ENCODE measurements at regions not wholly inside any gene's neighbourhood (a gene's known extent, or its start where the extent isn't known, plus 50 kb on each side); places are given as distances from the start of the nearest gene placed in this dataset.

- Histone ChIP-seq H3K9me3 (ENCODE audit: control extremely low read depth in 1 of 3, control insufficient read depth in 2 of 3, insufficient read depth in 1 of 3, low read length in 2 of 3) (peaks cover 0 to 7% (median 0%) of the 10 kb centered on the region in 3 donors), H3K4me1 (ENCODE audit: control insufficient read depth in 2 of 2, insufficient read depth in 2 of 2, low read length in 2 of 2) (no peaks in the 10 kb centered on the region), H4K20me1 (ENCODE audit: control insufficient read depth, insufficient read depth, low read length, poor library complexity, severe bottlenecking) (no peaks in the 10 kb centered on the region), H3K27me3 (replicated peaks in 1 of 4; ENCODE audit: control extremely low read depth in 1 of 4, control insufficient read depth in 3 of 4, insufficient read depth in 4 of 4, low read length in 3 of 4) (peaks cover 0 to 22% (median 14%) of the 10 kb centered on the region in 4 experiments), H3K36me3 (replicated peaks in 1 of 2; ENCODE audit: control extremely low read depth in 1 of 2, control insufficient read depth in 1 of 2, extremely low read depth in 1 of 2, insufficient read depth in 2 of 2, low read length in 1 of 2) (no peaks in the 10 kb centered on the region), H3K4me3 (ENCODE audit: control extremely low read depth in 1 of 5, extremely low read depth in 1 of 5, insufficient read depth in 1 of 5, low read depth in 2 of 5, low read length in 4 of 5) (no peak overlapping the region), H3K9ac (ENCODE audit: low read length) (no peak overlapping the region), H2AFZ (ENCODE audit: insufficient read depth, low read depth, low read length, poor library complexity, severe bottlenecking) (no peak overlapping the region), H3K4me2 (replicated peaks; ENCODE audit: low read depth, low read length, poor library complexity, severe bottlenecking) (no peak overlapping the region), H3K79me2 (ENCODE audit: control insufficient read depth, insufficient read depth, low read length) (no peaks in the 10 kb centered on the region), H3K27ac (ENCODE audit: low read length in 2 of 2) (no peak overlapping the region)
- WGBS (ENCODE audit: insufficient coverage) = no CpG with 5 or more reads among the region's 5 CpGs
- CTCF ChIA-PET = interaction anchor here (1.4 kb wide), 1 partner anchor 14 kb away, joined by 3 read pairs; no protein-coding TSS in a partner anchor
- Mint-ChIP-seq H3K9me3 (ENCODE audit: insufficient read depth) (peaks cover 2% of the 10 kb centered on the region), H3K27ac (no peak overlapping the region), H3K4me3 (no peak overlapping the region), H3K27me3 (peaks cover 46% of the 10 kb centered on the region), H3K4me1 (no peaks in the 10 kb centered on the region)
- DNase-seq (no peak), ATAC-seq (ENCODE audit: low read depth) (no peak)
- intact Hi-C loops (cut with micrococcal nuclease) = no loop called here
- POLR2A ChIA-PET = no interaction called here
- TF ChIP-seq, protein P1, sequence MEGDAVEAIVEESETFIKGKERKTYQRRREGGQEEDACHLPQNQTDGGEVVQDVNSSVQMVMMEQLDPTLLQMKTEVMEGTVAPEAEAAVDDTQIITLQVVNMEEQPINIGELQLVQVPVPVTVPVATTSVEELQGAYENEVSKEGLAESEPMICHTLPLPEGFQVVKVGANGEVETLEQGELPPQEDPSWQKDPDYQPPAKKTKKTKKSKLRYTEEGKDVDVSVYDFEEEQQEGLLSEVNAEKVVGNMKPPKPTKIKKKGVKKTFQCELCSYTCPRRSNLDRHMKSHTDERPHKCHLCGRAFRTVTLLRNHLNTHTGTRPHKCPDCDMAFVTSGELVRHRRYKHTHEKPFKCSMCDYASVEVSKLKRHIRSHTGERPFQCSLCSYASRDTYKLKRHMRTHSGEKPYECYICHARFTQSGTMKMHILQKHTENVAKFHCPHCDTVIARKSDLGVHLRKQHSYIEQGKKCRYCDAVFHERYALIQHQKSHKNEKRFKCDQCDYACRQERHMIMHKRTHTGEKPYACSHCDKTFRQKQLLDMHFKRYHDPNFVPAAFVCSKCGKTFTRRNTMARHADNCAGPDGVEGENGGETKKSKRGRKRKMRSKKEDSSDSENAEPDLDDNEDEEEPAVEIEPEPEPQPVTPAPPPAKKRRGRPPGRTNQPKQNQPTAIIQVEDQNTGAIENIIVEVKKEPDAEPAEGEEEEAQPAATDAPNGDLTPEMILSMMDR (IDR thresholded peaks at IDR 0.05) = no peak
- TF ChIP-seq EZH2 (IDR thresholded peaks at IDR 0.05; ENCODE audit: borderline replicate concordance, insufficient read depth, low read depth, low read length, poor library complexity, severe bottlenecking) = no peak
Measured at GRCh38 chr15:98581715-98582114, 66.6 kb upstream of the IGF1R start.

GRCh38 chr15:98582900-98583554 is 65.3 kb upstream of the IGF1R start:
- intact Hi-C loops (cut with micrococcal nuclease) = no loop called here
- no peak overlapping the region for H3K27ac Mint-ChIP-seq
- H3K27ac ChIP-seq (ENCODE audit: low read length in 2 of 2) = no peak overlapping the region
- DNase-seq (no peak), ATAC-seq (ENCODE audit: low read depth) (no peak)
- TF ChIP-seq, protein P1 (IDR thresholded peaks at IDR 0.05) = no peak
- no peak for TF ChIP-seq EZH2 (IDR thresholded peaks at IDR 0.05; ENCODE audit: borderline replicate concordance, insufficient read depth, low read depth, low read length, poor library complexity, severe bottlenecking)
- H3K27me3 Mint-ChIP-seq = peaks cover 46% of the 10 kb centered on the region
- H2AFZ ChIP-seq (ENCODE audit: insufficient read depth, low read depth, low read length, poor library complexity, severe bottlenecking) = no peak overlapping the region
- H3K27me3 ChIP-seq (replicated peaks in 1 of 4; ENCODE audit: control extremely low read depth in 1 of 4, control insufficient read depth in 3 of 4, insufficient read depth in 4 of 4, low read length in 3 of 4) = peaks cover 0 to 25% (median 14%) of the 10 kb centered on the region in 4 experiments
- H3K9ac ChIP-seq (ENCODE audit: low read length) = no peak overlapping the region
- no peak overlapping the region for H3K4me2 ChIP-seq (replicated peaks; ENCODE audit: low read depth, low read length, poor library complexity, severe bottlenecking)
- H4K20me1 ChIP-seq (ENCODE audit: control insufficient read depth, insufficient read depth, low read length, poor library complexity, severe bottlenecking) = no peaks in the 10 kb centered on the region
- H3K79me2 ChIP-seq (ENCODE audit: control insufficient read depth, insufficient read depth, low read length) = no peaks in the 10 kb centered on the region
- no peaks in the 10 kb centered on the region for H3K36me3 ChIP-seq (replicated peaks in 1 of 2; ENCODE audit: control extremely low read depth in 1 of 2, control insufficient read depth in 1 of 2, extremely low read depth in 1 of 2, insufficient read depth in 2 of 2, low read length in 1 of 2)
- no peaks in the 10 kb centered on the region for H3K4me1 Mint-ChIP-seq
- ChIA-PET POLR2A (no interaction called here), CTCF (no interaction called here)
- peaks cover 2% of the 10 kb centered on the region for H3K9me3 Mint-ChIP-seq (ENCODE audit: insufficient read depth)
- H3K4me3 Mint-ChIP-seq = no peak overlapping the region
- peaks cover 0 to 7% (median 0%) of the 10 kb centered on the region in 3 donors for H3K9me3 ChIP-seq (ENCODE audit: control extremely low read depth in 1 of 3, control insufficient read depth in 2 of 3, insufficient read depth in 1 of 3, low read length in 2 of 3)
- WGBS (ENCODE audit: insufficient coverage) = no CpG with 5 or more reads among the region's 6 CpGs
- H3K4me1 ChIP-seq (ENCODE audit: control insufficient read depth in 2 of 2, insufficient read depth in 2 of 2, low read length in 2 of 2) = no peaks in the 10 kb centered on the region
- H3K4me3 ChIP-seq (ENCODE audit: control extremely low read depth in 1 of 5, extremely low read depth in 1 of 5, insufficient read depth in 1 of 5, low read depth in 2 of 5, low read length in 4 of 5) = no peak overlapping the region
